H1 (cell line): ENCODE measurements at regions not wholly inside any gene's neighbourhood (a gene's known extent, or its start where the extent isn't known, plus 50 kb on each side); places are given as distances from the start of the nearest gene placed in this dataset.

Experiments used
- CTCF ChIA-PET: fragments of 300-600 bp; sonication (Branson Sonifier 250); formaldehyde crosslinking; loops from one replicate; lab custom pipeline; 2021; ENCODE audit not compliant: partially characterized antibody; lab: Charles Lee
- POLR2A ChIA-PET: fragments of 300-600 bp; sonication (Branson Sonifier 250); formaldehyde crosslinking; loops from one replicate; lab custom pipeline; 2021; ENCODE audit warnings: inconsistent platforms; ENCODE audit not compliant: partially characterized antibody; lab: Charles Lee
- DNase-seq, 2 experiments: peaks; one replicate each; pipeline versions ENCODE4 v3.0.0 to v3.0.0-alpha.2; 2010 to 2022; ENCODE audit warnings: low spot score in 2 of 2, low read depth in 1 of 2, mixed read lengths in 1 of 2
- FAIRE-seq: peaks from 2 replicates; lab custom pipeline; 2011; peaks lifted over from hg19 to GRCh38; lab: Jason Lieb, UNC
- H2AFZ ChIP-seq: 2 replicates; pipeline ENCODE4 v1.8.1; 2012; ENCODE audit warnings: low read length, inconsistent platforms
- H2AK5ac ChIP-seq: 2 replicates; pipeline ENCODE4 v1.6.1; 2013; ENCODE audit warnings: low read depth, low read length
- H2BK120ac ChIP-seq: replicated peaks from 2 replicates; pipeline ENCODE3; 2013; ENCODE audit warnings: low read depth, low read length, inconsistent platforms
- H2BK12ac ChIP-seq: 2 replicates; pipeline ENCODE4 v1.6.1; 2013; ENCODE audit warnings: low read depth, low read length
- H2BK15ac ChIP-seq: 2 replicates; pipeline ENCODE4 v1.6.1; 2013; ENCODE audit warnings: low read length
- H2BK20ac ChIP-seq: 2 replicates; pipeline ENCODE4 v1.6.1; 2013; ENCODE audit warnings: low read length
- H2BK5ac ChIP-seq: 2 replicates; pipeline ENCODE4 v1.6.1; 2013; ENCODE audit warnings: low read depth, low read length
- H3K14ac ChIP-seq: 2 replicates; pipeline ENCODE4 v1.6.1; 2013; ENCODE audit warnings: inconsistent platforms; ENCODE audit not compliant: insufficient read length
- H3K18ac ChIP-seq: 2 replicates; pipeline ENCODE4 v1.6.1; 2013; ENCODE audit warnings: low read length; ENCODE audit errors: extremely low read depth
- H3K23ac ChIP-seq: 2 replicates; pipeline ENCODE4 v1.6.1; 2013; ENCODE audit warnings: inconsistent platforms; ENCODE audit not compliant: insufficient read length
- H3K23me2 ChIP-seq: 2 replicates; pipeline ENCODE4 v1.6.1; 2013; ENCODE audit warnings: low read depth, low read length
- H3K27ac ChIP-seq: 2 replicates; pipeline ENCODE4 v1.6.1; 2011; ENCODE audit warnings: low read depth, low read length, inconsistent platforms
- H3K27me3 ChIP-seq, 4 experiments: replicated peaks in 1 of 4; 1 replicate in 1 of 4; 2 replicates in 3 of 4; pipeline versions ENCODE4 v1.6.1 to v1.8.1; 2011 to 2013; ENCODE audit warnings: low read length in 3 of 4, mild to moderate bottlenecking in 3 of 4, inconsistent platforms in 2 of 4, mixed read lengths in 2 of 4, moderate library complexity in 1 of 4; ENCODE audit not compliant: control insufficient read depth in 3 of 4, insufficient read depth in 3 of 4; ENCODE audit errors: extremely low read depth in 1 of 4
- H3K36me3 ChIP-seq, 4 experiments: 2 replicates each; pipeline versions ENCODE4 v1.6.1 to v1.8.1; 2011 to 2013; ENCODE audit warnings: mild to moderate bottlenecking in 4 of 4, low read length in 3 of 4, moderate library complexity in 2 of 4, control low read depth in 1 of 4, inconsistent platforms in 1 of 4; ENCODE audit not compliant: insufficient read depth in 4 of 4, control insufficient read depth in 2 of 4
- H3K4ac ChIP-seq: replicated peaks from 2 replicates; pipeline ENCODE3; 2013; ENCODE audit warnings: low read length, low read depth, mixed read lengths, inconsistent platforms; ENCODE audit not compliant: insufficient read length
- H3K4me1 ChIP-seq, 4 experiments: replicated peaks in 1 of 4; 1 replicate in 1 of 4; 2 replicates in 3 of 4; pipeline versions ENCODE4 v1.6.1 to v1.8.1; 2011 to 2013; ENCODE audit warnings: low read length in 3 of 4, inconsistent platforms in 2 of 4, mixed read lengths in 1 of 4; ENCODE audit not compliant: insufficient read depth in 4 of 4, control insufficient read depth in 3 of 4
- H3K4me2 ChIP-seq, 2 experiments: 2 replicates each; pipeline versions ENCODE4 v1.6.1 to v1.8.1; 2011 to 2013; ENCODE audit warnings: low read depth in 2 of 2, low read length in 2 of 2, control low read depth in 1 of 2, inconsistent platforms in 1 of 2, mild to moderate bottlenecking in 1 of 2; ENCODE audit not compliant: insufficient read depth in 1 of 2
- H3K4me3 ChIP-seq, 4 experiments: fragments of 200-600, 300-600 bp in 1 of 4; sonication (generic), shearing (Covaris generic), sonication (Bioruptor Twin) in 1 of 4; 2 replicates each; pipeline versions ENCODE4 v1.5.1 to v1.8.1; 2011 to 2016; ENCODE audit warnings: low read length in 4 of 4, low read depth in 3 of 4, control low read depth in 2 of 4, inconsistent platforms in 2 of 4, mild to moderate bottlenecking in 2 of 4, mixed read lengths in 1 of 4, moderate library complexity in 1 of 4; ENCODE audit not compliant: insufficient read depth in 2 of 4; ENCODE audit errors: extremely low read depth in 1 of 4
- H3K56ac ChIP-seq: replicated peaks from 2 replicates; pipeline ENCODE3; 2013; ENCODE audit warnings: low read depth, mild to moderate bottlenecking, mixed read lengths, low read length, inconsistent platforms; ENCODE audit not compliant: insufficient read length
- H3K79me1 ChIP-seq: 2 replicates; pipeline ENCODE4 v1.6.1; 2013; ENCODE audit warnings: low read depth, low read length, control low read depth
- H3K79me2 ChIP-seq, 2 experiments: 2 replicates each; pipeline versions ENCODE4 v1.6.1 to v1.8.1; 2012 to 2013; ENCODE audit warnings: low read length in 2 of 2, mild to moderate bottlenecking in 2 of 2, inconsistent platforms in 1 of 2; ENCODE audit not compliant: insufficient read depth in 2 of 2, control insufficient read depth in 1 of 2
- H3K9ac ChIP-seq, 4 experiments: replicated peaks in 1 of 4; 1 replicate in 1 of 4; 2 replicates in 3 of 4; pipeline versions ENCODE4 v1.6.1 to v1.8.1; 2011 to 2013; ENCODE audit warnings: low read depth in 3 of 4, low read length in 3 of 4, control low read depth in 2 of 4, mild to moderate bottlenecking in 2 of 4, moderate library complexity in 2 of 4, inconsistent platforms in 1 of 4; ENCODE audit errors: extremely low read depth in 1 of 4
- H3K9me3 ChIP-seq, 2 experiments: 2 replicates each; pipeline versions ENCODE4 v1.6.1 to v1.8.1; 2012 to 2013; ENCODE audit warnings: mild to moderate bottlenecking in 2 of 2, moderate library complexity in 2 of 2, control low read depth in 1 of 2, inconsistent platforms in 1 of 2, low read depth in 1 of 2, low read length in 1 of 2, mixed read lengths in 1 of 2; ENCODE audit not compliant: insufficient read depth in 2 of 2
- H4K20me1 ChIP-seq, 2 experiments: replicated peaks in 1 of 2; 2 replicates each; pipeline versions ENCODE3 to v1.8.1; 2011 to 2013; ENCODE audit warnings: inconsistent platforms in 2 of 2, low read length in 2 of 2, mild to moderate bottlenecking in 1 of 2; ENCODE audit not compliant: insufficient read depth in 2 of 2, control insufficient read depth in 1 of 2
- H4K5ac ChIP-seq: 2 replicates; pipeline ENCODE4 v1.6.1; 2013; ENCODE audit warnings: low read length, low read depth, mixed read lengths, inconsistent platforms; ENCODE audit not compliant: insufficient read length
- H4K8ac ChIP-seq: 2 replicates; pipeline ENCODE4 v1.8.0; 2013; ENCODE audit warnings: mild to moderate bottlenecking, moderate library complexity, low read length, inconsistent platforms; ENCODE audit not compliant: insufficient read depth; ENCODE audit errors: extremely low read depth
- H4K91ac ChIP-seq: replicated peaks from 2 replicates; pipeline ENCODE3; 2013; ENCODE audit warnings: low read length, mixed read lengths, inconsistent platforms; ENCODE audit not compliant: insufficient read length
- BACH1 ChIP-seq: IDR thresholded peaks from 2 replicates; pipeline ENCODE4 v1.6.1; 2012; ENCODE audit warnings: low read length, improper control_type of control experiment
- CTBP2 ChIP-seq: IDR thresholded peaks from 2 replicates; pipeline ENCODE4 v1.7.0; 2011; ENCODE audit warnings: borderline replicate concordance, mild to moderate bottlenecking, moderate library complexity, mixed read lengths, low read length; ENCODE audit not compliant: insufficient read depth, insufficient read length
- EZH2 ChIP-seq: fragments of 200-600 bp; sonication (generic); IDR thresholded peaks from 2 replicates; pipeline ENCODE4 v1.7.1; 2012; ENCODE audit warnings: low read depth, mild to moderate bottlenecking, moderate library complexity, low read length, inconsistent platforms; ENCODE audit not compliant: severe bottlenecking
- GTF2F1 ChIP-seq: IDR thresholded peaks from 2 replicates; pipeline ENCODE4 v1.6.1; 2012; ENCODE audit warnings: low read depth, low read length, improper control_type of control experiment, borderline replicate concordance
- MAFK ChIP-seq: IDR thresholded peaks from 2 replicates; pipeline ENCODE4 v1.6.1; 2012; ENCODE audit warnings: low read depth, mild to moderate bottlenecking, improper control_type of control experiment, low read length
- RNF2 ChIP-seq: fragments of 200-900, 300-1000 bp; sonication (generic); IDR thresholded peaks from 2 replicates; pipeline ENCODE4 v1.7.1; 2016; ENCODE audit warnings: borderline replicate concordance, low read depth, mild to moderate bottlenecking, antibody characterized with exemption, low read length; ENCODE audit not compliant: poor library complexity, severe bottlenecking; ENCODE audit errors: missing control alignments
- RXRA ChIP-seq: IDR thresholded peaks from 2 replicates; pipeline ENCODE4 v1.6.1; 2011; ENCODE audit warnings: low read depth, mild to moderate bottlenecking, low read length, moderate library complexity; ENCODE audit not compliant: insufficient read depth
- SRF ChIP-seq: IDR thresholded peaks from 2 replicates; pipeline ENCODE4 v1.6.1; 2011; ENCODE audit warnings: mild to moderate bottlenecking, low read depth, low read length, moderate library complexity
- TF ChIP-seq, protein P1 (sequence below): IDR thresholded peaks from 2 replicates; pipeline ENCODE4 v1.6.1; 2012; ENCODE audit warnings: low read length, inconsistent platforms
- TF ChIP-seq, protein P2 (sequence below): IDR thresholded peaks from 2 replicates; pipeline ENCODE4 v1.6.1; 2011; ENCODE audit warnings: low read depth, mild to moderate bottlenecking, low read length; ENCODE audit not compliant: insufficient read depth

DNA sequence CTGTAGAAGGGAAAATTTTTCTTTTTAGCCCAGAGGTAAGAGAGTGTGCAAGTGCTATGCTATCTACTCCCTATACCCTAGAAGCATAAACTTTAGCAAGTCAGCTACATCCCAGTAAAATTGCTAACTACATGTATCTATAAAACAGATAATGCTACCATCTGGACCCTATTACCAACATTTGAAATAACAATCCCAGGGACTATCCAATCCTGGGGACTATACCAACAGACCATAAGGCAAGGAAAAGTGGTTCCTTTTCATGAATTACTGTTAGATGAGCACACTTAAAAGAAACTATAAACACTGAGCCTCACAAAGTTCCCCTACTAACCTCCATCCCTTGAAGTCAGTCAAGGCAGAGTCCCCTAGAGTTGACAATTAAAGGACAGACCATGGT is 213.6 kb upstream of the VEGFC start:
- POLR2A ChIA-PET, result no interaction called here
- no peak overlapping the region for H2BK120ac ChIP-seq
- CTCF ChIA-PET, result no interaction called here
- H3K79me1 ChIP-seq, result no peaks in the 10 kb centered on the region
- no peaks in the 10 kb centered on the region for H3K4me1 ChIP-seq
- no peak overlapping the region for H4K91ac ChIP-seq
- H3K18ac ChIP-seq, result no peak overlapping the region
- no peak overlapping the region for H2BK15ac ChIP-seq
- no peak overlapping the region for H2BK5ac ChIP-seq
- H3K23ac ChIP-seq, result no peak overlapping the region
- H3K14ac ChIP-seq, result no peak overlapping the region
- H2BK20ac ChIP-seq, result no peak overlapping the region
- H3K56ac ChIP-seq, result no peak overlapping the region
- H3K9ac ChIP-seq, result no peak overlapping the region
- no peak overlapping the region for H2AFZ ChIP-seq
- H4K20me1 ChIP-seq, result no peaks in the 10 kb centered on the region
- no peaks in the 10 kb centered on the region for H3K23me2 ChIP-seq
- no peaks in the 10 kb centered on the region for H3K27me3 ChIP-seq
- no peak overlapping the region for H3K27ac ChIP-seq
- H4K8ac ChIP-seq, result no peak overlapping the region
- no peak for FAIRE-seq
- TF ChIP-seq CTBP2 (no peak), RXRA (no peak), MAFK (no peak), RNF2 (no peak), BACH1 (no peak), SRF (no peak), GTF2F1 (no peak), EZH2 (no peak)
- TF ChIP-seq, protein P1, sequence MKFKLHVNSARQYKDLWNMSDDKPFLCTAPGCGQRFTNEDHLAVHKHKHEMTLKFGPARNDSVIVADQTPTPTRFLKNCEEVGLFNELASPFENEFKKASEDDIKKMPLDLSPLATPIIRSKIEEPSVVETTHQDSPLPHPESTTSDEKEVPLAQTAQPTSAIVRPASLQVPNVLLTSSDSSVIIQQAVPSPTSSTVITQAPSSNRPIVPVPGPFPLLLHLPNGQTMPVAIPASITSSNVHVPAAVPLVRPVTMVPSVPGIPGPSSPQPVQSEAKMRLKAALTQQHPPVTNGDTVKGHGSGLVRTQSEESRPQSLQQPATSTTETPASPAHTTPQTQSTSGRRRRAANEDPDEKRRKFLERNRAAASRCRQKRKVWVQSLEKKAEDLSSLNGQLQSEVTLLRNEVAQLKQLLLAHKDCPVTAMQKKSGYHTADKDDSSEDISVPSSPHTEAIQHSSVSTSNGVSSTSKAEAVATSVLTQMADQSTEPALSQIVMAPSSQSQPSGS, result no peak
- TF ChIP-seq, protein P2, sequence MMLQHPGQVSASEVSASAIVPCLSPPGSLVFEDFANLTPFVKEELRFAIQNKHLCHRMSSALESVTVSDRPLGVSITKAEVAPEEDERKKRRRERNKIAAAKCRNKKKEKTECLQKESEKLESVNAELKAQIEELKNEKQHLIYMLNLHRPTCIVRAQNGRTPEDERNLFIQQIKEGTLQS, result no peak
- TF ChIP-seq, all 59 proteins: peak for 0
- H4K5ac ChIP-seq, result no peak overlapping the region
- DNase-seq, result no peak
- H3K4me3 ChIP-seq, result no peak overlapping the region
- H3K4me2 ChIP-seq, result no peak overlapping the region
- H3K36me3 ChIP-seq, result no peaks in the 10 kb centered on the region
- no peaks in the 10 kb centered on the region for H3K79me2 ChIP-seq
- no peak overlapping the region for H2BK12ac ChIP-seq
- H2AK5ac ChIP-seq, result no peak overlapping the region
- no peak overlapping the region for H3K4ac ChIP-seq
- H3K9me3 ChIP-seq, result no peaks in the 10 kb centered on the region
